NCI-H1436 (cell line): ENCODE measurements at regions not wholly inside any gene's neighbourhood (a gene's known extent, or its start where the extent isn't known, plus 50 kb on each side); places are given as distances from the start of the nearest gene placed in this dataset.
"Not testable (repeated sequence)": the region's sequence is repeated elsewhere in the genome, so short reads cannot be mapped to it uniquely, and the experiment has no call there.

ENCODE experiments used
- DNase-seq: peaks from one replicate; lab custom pipeline; 2025; lab: John Stamatoyannopoulos, UW

- no peak for DNase-seq
Observed at GRCh38 chr18:43970656-43971055, 693.4 kb upstream of the SYT4 start.

- DNase-seq, result no peak
Observed at GRCh38 chr18:43978174-43978573, 700.9 kb upstream of the SYT4 start.

- DNase-seq, result no peak
Observed at GRCh38 chr18:43982582-43982981, 698.1 kb upstream of the SETBP1 start.

- DNase-seq, result not testable (repeated sequence)
Observed at GRCh38 chr18:43987061-43987460, 693.6 kb upstream of the SETBP1 start.

- DNase-seq, result no peak
Observed at GRCh38 chr18:43992741-43993140, 687.9 kb upstream of the SETBP1 start.

GRCh38 chr18:43994381-43994780 is 686.3 kb upstream of the SETBP1 start:
- DNase-seq, result no peak

GRCh38 chr18:44013871-44014270 is 666.8 kb upstream of the SETBP1 start:
- no peak for DNase-seq

- DNase-seq, result no peak
Observed at GRCh38 chr18:44025421-44025820, 655.3 kb upstream of the SETBP1 start.

GRCh38 chr18:44028109-44028508 is 652.6 kb upstream of the SETBP1 start:
- no peak for DNase-seq

- DNase-seq, result no peak
Observed at GRCh38 chr18:44031063-44031462, 649.6 kb upstream of the SETBP1 start.

- no peak for DNase-seq
Observed at GRCh38 chr18:44033144-44033701, 647.5 kb upstream of the SETBP1 start.

GRCh38 chr18:44035554-44035953 is 645.1 kb upstream of the SETBP1 start:
- no peak for DNase-seq

GRCh38 chr18:44036501-44036900 is 644.2 kb upstream of the SETBP1 start:
- peak; percentile 60 for DNase-seq

GRCh38 chr18:44039216-44039615 is 641.5 kb upstream of the SETBP1 start:
- DNase-seq, result no peak

- DNase-seq, result no peak
Observed at GRCh38 chr18:44039826-44040225, 640.9 kb upstream of the SETBP1 start.

GRCh38 chr18:44041553-44041952 is 639.1 kb upstream of the SETBP1 start:
- no peak for DNase-seq

GRCh38 chr18:44041961-44042360 is 638.7 kb upstream of the SETBP1 start:
- DNase-seq, result no peak

- no peak for DNase-seq
Observed at GRCh38 chr18:44046376-44046975, 634.2 kb upstream of the SETBP1 start.

- DNase-seq, result no peak
Observed at GRCh38 chr18:44047585-44047984, 633.1 kb upstream of the SETBP1 start.

- DNase-seq, result no peak
Observed at GRCh38 chr18:44048435-44048834, 632.3 kb upstream of the SETBP1 start.

- no peak for DNase-seq
Observed at GRCh38 chr18:44048846-44049245, 631.8 kb upstream of the SETBP1 start.

GRCh38 chr18:44051026-44051425 is 629.7 kb upstream of the SETBP1 start:
- DNase-seq, result peak; percentile 25

GRCh38 chr18:44054514-44054913 is 626.2 kb upstream of the SETBP1 start:
- DNase-seq, result no peak

- no peak for DNase-seq
Observed at GRCh38 chr18:44060197-44060596, 620.5 kb upstream of the SETBP1 start.
